ENCODE measurements at regions not wholly inside any gene's neighbourhood (a gene's known extent, or its start where the extent isn't known, plus 50 kb on each side); places are given as distances from the start of the nearest gene placed in this dataset.
A peak's percentile ranks its signal among the peaks of the same experiment; 100 is the strongest.

- peak in 1 of 2 experiments; percentile 25 for DNase-seq (ENCODE audit: low read depth in 1 of 2, low spot score in 1 of 2)
- TF ChIP-seq POLR2AphosphoS5 (IDR thresholded peaks at IDR 0.05; ENCODE audit: low read depth) = no peak
- no peak for TF ChIP-seq GABPA (IDR thresholded peaks at IDR 0.05; ENCODE audit: low read depth)
- no peak for TF ChIP-seq REST (IDR thresholded peaks at IDR 0.05; ENCODE audit: insufficient replicate concordance, low read depth)
- TF ChIP-seq SPI1 (IDR thresholded peaks at IDR 0.05; ENCODE audit: borderline replicate concordance, low read depth) = no peak
- Histone ChIP-seq H3K27ac (replicated peaks) (no peak overlapping the region), H3K27me3 (ENCODE audit: insufficient read depth, poor library complexity, severe bottlenecking) (no peaks in the 10 kb centered on the region), H3K4me3 (replicated peaks; ENCODE audit: insufficient read depth, low read length) (no peak overlapping the region)
These were observed 1598.4 kb upstream of the TMEM132C start for GRCh38 chr12:126668538-126668937.

GRCh38 chr12:126668961-126669360 is 1598.0 kb upstream of the TMEM132C start:
- H3K4me3 ChIP-seq (replicated peaks; ENCODE audit: insufficient read depth, low read length) = no peak overlapping the region
- no peak for DNase-seq (ENCODE audit: low read depth in 1 of 2, low spot score in 1 of 2)
- TF ChIP-seq POLR2AphosphoS5 (IDR thresholded peaks at IDR 0.05; ENCODE audit: low read depth) (no peak), REST (IDR thresholded peaks at IDR 0.05; ENCODE audit: insufficient replicate concordance, low read depth) (no peak), GABPA (IDR thresholded peaks at IDR 0.05; ENCODE audit: low read depth) (no peak), CTCF (IDR thresholded peaks at IDR 0.05; ENCODE audit: insufficient read depth, low read length) (no peak), SPI1 (IDR thresholded peaks at IDR 0.05; ENCODE audit: borderline replicate concordance, low read depth) (no peak)
- no peak overlapping the region for H3K27ac ChIP-seq (replicated peaks)
- H3K27me3 ChIP-seq (ENCODE audit: insufficient read depth, poor library complexity, severe bottlenecking) = no peaks in the 10 kb centered on the region

- no peak for DNase-seq (ENCODE audit: low read depth in 1 of 2, low spot score in 1 of 2)
- TF ChIP-seq SPI1 (IDR thresholded peaks at IDR 0.05; ENCODE audit: borderline replicate concordance, low read depth) (no peak), CTCF (IDR thresholded peaks at IDR 0.05; ENCODE audit: insufficient read depth, low read length) (no peak), GABPA (IDR thresholded peaks at IDR 0.05; ENCODE audit: low read depth) (no peak), REST (IDR thresholded peaks at IDR 0.05; ENCODE audit: insufficient replicate concordance, low read depth) (no peak), POLR2AphosphoS5 (IDR thresholded peaks at IDR 0.05; ENCODE audit: low read depth) (no peak)
- no peak overlapping the region for H3K27ac ChIP-seq (replicated peaks)
- no peak overlapping the region for H3K4me3 ChIP-seq (replicated peaks; ENCODE audit: insufficient read depth, low read length)
- H3K27me3 ChIP-seq (ENCODE audit: insufficient read depth, poor library complexity, severe bottlenecking) = no peaks in the 10 kb centered on the region
These were observed 1590.5 kb upstream of the TMEM132C start for GRCh38 chr12:126676434-126676833.

Measured in HL-60 (cell line).